ENCODE measurements at regions not wholly inside any gene's neighbourhood (a gene's known extent, or its start where the extent isn't known, plus 50 kb on each side); places are given as distances from the start of the nearest gene placed in this dataset.

- Histone ChIP-seq H3K4me3 (ENCODE audit: low read length in 2 of 2) (no peak overlapping the region), H3K36me3 (ENCODE audit: control insufficient read depth in 2 of 2, insufficient read depth in 2 of 2, low read length in 1 of 2) (no peaks in the 10 kb centered on the region), H3K27me3 (ENCODE audit: control insufficient read depth in 2 of 2, insufficient read depth in 1 of 2, low read length in 1 of 2) (no peaks in the 10 kb centered on the region), H3K27ac (ENCODE audit: low read depth in 1 of 2, low read length in 1 of 2) (no peak overlapping the region), H3K4me1 (ENCODE audit: control insufficient read depth in 2 of 2, insufficient read depth in 2 of 2, low read length in 2 of 2) (no peaks in the 10 kb centered on the region), H3K9me3 (ENCODE audit: control insufficient read depth in 2 of 2, insufficient read depth in 1 of 2, low read length in 1 of 2) (no peaks in the 10 kb centered on the region)
- WGBS, result 84% methylated on average over 1 of the region's 1 CpG
- no peak for DNase-seq (ENCODE audit: low read depth in 6 of 9, low spot score in 9 of 9)
Measured at GRCh38 chr6:51514748-51515402, 572.5 kb downstream of the PKHD1 start.

GRCh38 chr6:51526049-51526448 is 561.4 kb downstream of the PKHD1 start:
- no peak for DNase-seq (ENCODE audit: low read depth in 6 of 9, low spot score in 9 of 9)
- H3K27me3 ChIP-seq (ENCODE audit: control insufficient read depth in 2 of 2, insufficient read depth in 1 of 2, low read length in 1 of 2), result no peaks in the 10 kb centered on the region
- H3K4me1 ChIP-seq (ENCODE audit: control insufficient read depth in 2 of 2, insufficient read depth in 2 of 2, low read length in 2 of 2), result no peaks in the 10 kb centered on the region
- no peaks in the 10 kb centered on the region for H3K36me3 ChIP-seq (ENCODE audit: control insufficient read depth in 2 of 2, insufficient read depth in 2 of 2, low read length in 1 of 2)
- no peak overlapping the region for H3K4me3 ChIP-seq (ENCODE audit: low read length in 2 of 2)
- WGBS, result 94% methylated on average over 3 of the region's 3 CpGs
- H3K9me3 ChIP-seq (ENCODE audit: control insufficient read depth in 2 of 2, insufficient read depth in 1 of 2, low read length in 1 of 2), result no peaks in the 10 kb centered on the region
- no peak overlapping the region for H3K27ac ChIP-seq (ENCODE audit: low read depth in 1 of 2, low read length in 1 of 2)

- WGBS, result 75% methylated on average over 5 of the region's 5 CpGs
- H3K4me3 ChIP-seq (ENCODE audit: low read length in 2 of 2), result no peak overlapping the region
- H3K27ac ChIP-seq (ENCODE audit: low read depth in 1 of 2, low read length in 1 of 2), result no peak overlapping the region
- DNase-seq (ENCODE audit: low read depth in 6 of 9, low spot score in 9 of 9), result no peak
- H3K9me3 ChIP-seq (ENCODE audit: control insufficient read depth in 2 of 2, insufficient read depth in 1 of 2, low read length in 1 of 2), result no peaks in the 10 kb centered on the region
- H3K27me3 ChIP-seq (ENCODE audit: control insufficient read depth in 2 of 2, insufficient read depth in 1 of 2, low read length in 1 of 2), result no peaks in the 10 kb centered on the region
- no peaks in the 10 kb centered on the region for H3K4me1 ChIP-seq (ENCODE audit: control insufficient read depth in 2 of 2, insufficient read depth in 2 of 2, low read length in 2 of 2)
- no peaks in the 10 kb centered on the region for H3K36me3 ChIP-seq (ENCODE audit: control insufficient read depth in 2 of 2, insufficient read depth in 2 of 2, low read length in 1 of 2)
Measured at GRCh38 chr6:51526922-51527321, 560.5 kb downstream of the PKHD1 start.

GRCh38 chr6:51528556-51528955 is 558.9 kb downstream of the PKHD1 start:
- H3K27ac ChIP-seq (ENCODE audit: low read depth in 1 of 2, low read length in 1 of 2), result no peak overlapping the region
- no peaks in the 10 kb centered on the region for H3K27me3 ChIP-seq (ENCODE audit: control insufficient read depth in 2 of 2, insufficient read depth in 1 of 2, low read length in 1 of 2)
- no peaks in the 10 kb centered on the region for H3K4me1 ChIP-seq (ENCODE audit: control insufficient read depth in 2 of 2, insufficient read depth in 2 of 2, low read length in 2 of 2)
- H3K9me3 ChIP-seq (ENCODE audit: control insufficient read depth in 2 of 2, insufficient read depth in 1 of 2, low read length in 1 of 2), result no peaks in the 10 kb centered on the region
- H3K4me3 ChIP-seq (ENCODE audit: low read length in 2 of 2), result no peak overlapping the region
- no peaks in the 10 kb centered on the region for H3K36me3 ChIP-seq (ENCODE audit: control insufficient read depth in 2 of 2, insufficient read depth in 2 of 2, low read length in 1 of 2)
- WGBS, result 94% methylated on average over 1 of the region's 1 CpG
- DNase-seq (ENCODE audit: low read depth in 6 of 9, low spot score in 9 of 9), result no peak

GRCh38 chr6:51529240-51529639 is 558.2 kb downstream of the PKHD1 start:
- no peak overlapping the region for H3K27ac ChIP-seq (ENCODE audit: low read depth in 1 of 2, low read length in 1 of 2)
- WGBS, result 84% methylated on average over 1 of the region's 1 CpG
- no peaks in the 10 kb centered on the region for H3K9me3 ChIP-seq (ENCODE audit: control insufficient read depth in 2 of 2, insufficient read depth in 1 of 2, low read length in 1 of 2)
- no peak overlapping the region for H3K4me3 ChIP-seq (ENCODE audit: low read length in 2 of 2)
- H3K4me1 ChIP-seq (ENCODE audit: control insufficient read depth in 2 of 2, insufficient read depth in 2 of 2, low read length in 2 of 2), result no peaks in the 10 kb centered on the region
- no peaks in the 10 kb centered on the region for H3K27me3 ChIP-seq (ENCODE audit: control insufficient read depth in 2 of 2, insufficient read depth in 1 of 2, low read length in 1 of 2)
- DNase-seq (ENCODE audit: low read depth in 6 of 9, low spot score in 9 of 9), result no peak
- no peaks in the 10 kb centered on the region for H3K36me3 ChIP-seq (ENCODE audit: control insufficient read depth in 2 of 2, insufficient read depth in 2 of 2, low read length in 1 of 2)

- no peaks in the 10 kb centered on the region for H3K36me3 ChIP-seq (ENCODE audit: control insufficient read depth in 2 of 2, insufficient read depth in 2 of 2, low read length in 1 of 2)
- no peak overlapping the region for H3K4me3 ChIP-seq (ENCODE audit: low read length in 2 of 2)
- peak in 1 of 9 donors; percentile 11 for DNase-seq (ENCODE audit: low read depth in 6 of 9, low spot score in 9 of 9)
- H3K27ac ChIP-seq (ENCODE audit: low read depth in 1 of 2, low read length in 1 of 2), result no peak overlapping the region
- no peaks in the 10 kb centered on the region for H3K9me3 ChIP-seq (ENCODE audit: control insufficient read depth in 2 of 2, insufficient read depth in 1 of 2, low read length in 1 of 2)
- WGBS, result 58% methylated on average over 2 of the region's 2 CpGs
- no peaks in the 10 kb centered on the region for H3K4me1 ChIP-seq (ENCODE audit: control insufficient read depth in 2 of 2, insufficient read depth in 2 of 2, low read length in 2 of 2)
- H3K27me3 ChIP-seq (ENCODE audit: control insufficient read depth in 2 of 2, insufficient read depth in 1 of 2, low read length in 1 of 2), result no peaks in the 10 kb centered on the region
Measured at GRCh38 chr6:51531623-51532022, 555.8 kb downstream of the PKHD1 start.

GRCh38 chr6:51533962-51534361 is 553.5 kb downstream of the PKHD1 start:
- Histone ChIP-seq H3K4me1 (ENCODE audit: control insufficient read depth in 2 of 2, insufficient read depth in 2 of 2, low read length in 2 of 2) (no peaks in the 10 kb centered on the region), H3K4me3 (ENCODE audit: low read length in 2 of 2) (no peak overlapping the region), H3K9me3 (ENCODE audit: control insufficient read depth in 2 of 2, insufficient read depth in 1 of 2, low read length in 1 of 2) (no peaks in the 10 kb centered on the region), H3K36me3 (ENCODE audit: control insufficient read depth in 2 of 2, insufficient read depth in 2 of 2, low read length in 1 of 2) (no peaks in the 10 kb centered on the region), H3K27ac (ENCODE audit: low read depth in 1 of 2, low read length in 1 of 2) (no peak overlapping the region), H3K27me3 (ENCODE audit: control insufficient read depth in 2 of 2, insufficient read depth in 1 of 2, low read length in 1 of 2) (no peaks in the 10 kb centered on the region)
- WGBS, result 57% methylated on average over 3 of the region's 3 CpGs
- DNase-seq (ENCODE audit: low read depth in 6 of 9, low spot score in 9 of 9), result peak in 1 of 9 donors; percentile 3

GRCh38 chr6:51535327-51535726 is 552.1 kb downstream of the PKHD1 start:
- Histone ChIP-seq H3K36me3 (ENCODE audit: control insufficient read depth in 2 of 2, insufficient read depth in 2 of 2, low read length in 1 of 2) (no peaks in the 10 kb centered on the region), H3K4me1 (ENCODE audit: control insufficient read depth in 2 of 2, insufficient read depth in 2 of 2, low read length in 2 of 2) (no peaks in the 10 kb centered on the region), H3K27ac (ENCODE audit: low read depth in 1 of 2, low read length in 1 of 2) (no peak overlapping the region), H3K27me3 (ENCODE audit: control insufficient read depth in 2 of 2, insufficient read depth in 1 of 2, low read length in 1 of 2) (no peaks in the 10 kb centered on the region), H3K9me3 (ENCODE audit: control insufficient read depth in 2 of 2, insufficient read depth in 1 of 2, low read length in 1 of 2) (no peaks in the 10 kb centered on the region), H3K4me3 (ENCODE audit: low read length in 2 of 2) (no peak overlapping the region)
- 37% methylated on average over 1 of the region's 1 CpG for WGBS
- no peak for DNase-seq (ENCODE audit: low read depth in 6 of 9, low spot score in 9 of 9)

GRCh38 chr6:51536728-51537127 is 550.7 kb downstream of the PKHD1 start:
- no peak overlapping the region for H3K27ac ChIP-seq (ENCODE audit: low read depth in 1 of 2, low read length in 1 of 2)
- 92% methylated on average over 2 of the region's 2 CpGs for WGBS
- H3K27me3 ChIP-seq (ENCODE audit: control insufficient read depth in 2 of 2, insufficient read depth in 1 of 2, low read length in 1 of 2), result peaks cover 0 to 2% of the 10 kb centered on the region in 2 donors
- no peaks in the 10 kb centered on the region for H3K9me3 ChIP-seq (ENCODE audit: control insufficient read depth in 2 of 2, insufficient read depth in 1 of 2, low read length in 1 of 2)
- DNase-seq (ENCODE audit: low read depth in 6 of 9, low spot score in 9 of 9), result no peak
- H3K4me3 ChIP-seq (ENCODE audit: low read length in 2 of 2), result no peak overlapping the region
- H3K36me3 ChIP-seq (ENCODE audit: control insufficient read depth in 2 of 2, insufficient read depth in 2 of 2, low read length in 1 of 2), result no peaks in the 10 kb centered on the region
- H3K4me1 ChIP-seq (ENCODE audit: control insufficient read depth in 2 of 2, insufficient read depth in 2 of 2, low read length in 2 of 2), result no peaks in the 10 kb centered on the region

All from thymus (tissue), 11 donors.